Dermis blood vessel endothelial cell (primary cell): ENCODE measurements at regions not wholly inside any gene's neighbourhood (a gene's known extent, or its start where the extent isn't known, plus 50 kb on each side); places are given as distances from the start of the nearest gene placed in this dataset.
"Not testable (repeated sequence)": the region's sequence is repeated elsewhere in the genome, so short reads cannot be mapped to it uniquely, and the experiment has no call there.

Source experiments
- DNase-seq: peaks from one replicate; pipeline ENCODE4 v3.0.0; 2010

DNA sequence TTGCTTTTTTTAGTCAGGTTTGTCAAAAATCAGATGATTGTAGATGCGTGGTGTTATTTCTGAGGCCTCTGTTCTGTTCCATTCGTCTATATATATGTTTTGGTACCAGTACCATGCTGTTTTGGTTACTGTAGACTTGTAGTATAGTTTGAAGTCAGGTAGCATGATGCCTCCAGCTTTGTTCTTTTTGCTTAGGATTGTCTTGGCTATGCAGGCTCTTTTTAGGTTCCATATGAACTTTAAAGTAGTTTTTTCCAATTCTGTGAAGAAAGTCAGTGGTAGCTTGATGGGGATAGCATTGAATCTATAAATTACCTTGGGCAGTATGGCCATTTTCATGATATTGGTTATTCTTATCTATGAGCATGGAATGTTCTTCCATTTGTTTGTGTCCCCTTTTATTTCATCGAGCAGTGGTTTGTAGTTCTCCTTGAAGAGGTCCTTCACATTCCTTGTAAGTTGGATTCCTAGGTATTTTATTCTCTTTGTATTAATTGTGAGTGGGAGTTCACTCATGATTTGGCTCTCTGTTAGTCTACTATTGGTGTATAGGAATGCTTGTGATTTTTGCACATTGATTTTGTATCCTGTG, 70.1 kb upstream of the TOP3B start:
- DNase-seq: not testable (repeated sequence)

DNA sequence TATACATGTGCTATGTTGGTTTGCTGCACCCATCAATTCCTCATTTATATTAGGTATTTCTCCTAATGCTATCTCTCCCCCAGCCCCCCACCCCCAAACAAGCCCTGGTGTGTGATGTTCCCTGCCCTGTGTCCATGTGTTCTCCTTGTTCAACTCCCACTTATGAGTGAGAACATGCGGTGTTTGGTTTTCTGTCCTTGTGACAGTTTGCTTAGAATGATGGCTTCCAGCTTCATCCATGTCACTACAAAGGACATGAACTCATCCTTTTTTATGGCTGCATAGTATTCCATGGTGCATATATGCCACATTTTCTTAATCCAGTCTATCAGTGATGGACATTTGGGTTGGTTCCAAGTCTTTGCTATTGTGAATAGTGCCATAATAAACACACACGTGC, 68.4 kb upstream of the TOP3B start:
- DNase-seq: not testable (repeated sequence)

DNA sequence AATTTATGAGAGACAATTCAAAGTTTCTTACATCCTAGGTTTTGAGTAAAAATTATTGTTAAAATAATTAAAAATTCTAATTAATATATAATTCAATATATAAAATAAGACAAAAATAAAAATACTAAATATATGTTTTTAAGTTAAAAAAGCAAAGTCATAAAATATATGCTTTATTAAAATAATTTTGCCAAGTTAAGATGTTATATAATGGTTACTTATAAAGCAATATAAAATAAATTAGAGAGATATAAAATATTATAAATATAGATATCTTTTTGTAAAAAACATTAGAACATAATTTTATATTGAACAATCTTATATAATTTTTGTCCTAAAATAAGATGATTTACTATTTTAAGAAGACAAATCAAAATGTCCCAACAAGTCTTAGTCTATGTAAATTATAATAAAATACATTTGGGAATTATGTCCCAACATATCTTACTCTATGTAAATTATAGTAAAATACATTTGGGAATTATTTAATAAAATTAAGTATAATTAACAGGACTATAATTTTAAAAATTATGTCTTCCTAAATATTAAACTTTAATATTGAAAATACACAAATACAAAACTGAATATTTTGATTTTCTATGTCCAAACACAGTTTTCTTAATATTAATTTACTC, 67.7 kb upstream of the TOP3B start:
- DNase-seq: no peak

DNA sequence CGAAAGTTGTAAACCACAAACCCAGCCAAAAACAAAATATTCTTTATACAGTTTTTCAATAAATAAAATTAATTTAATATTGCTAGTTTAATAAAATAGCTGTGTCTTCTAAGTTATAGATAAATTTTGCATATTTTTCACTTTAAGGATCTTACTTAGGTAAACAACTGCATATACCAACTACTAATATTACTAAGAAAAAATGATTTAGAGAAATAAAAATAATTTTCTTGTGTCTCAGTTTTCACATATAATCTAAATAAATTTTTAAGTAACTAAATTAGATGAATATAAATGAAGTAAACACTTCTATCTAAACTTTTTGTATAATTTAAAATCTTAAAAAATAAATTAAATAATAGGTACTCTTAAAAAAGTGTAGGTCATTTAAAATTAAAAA, 67.1 kb upstream of the TOP3B start:
- no peak for DNase-seq

GRCh38 chr22:22048981-22049531, 66.5 kb upstream of the TOP3B start:
- DNase-seq: no peak

- no peak for DNase-seq
Observed at GRCh38 chr22:22048318-22048942, 65.8 kb upstream of the TOP3B start.

DNA sequence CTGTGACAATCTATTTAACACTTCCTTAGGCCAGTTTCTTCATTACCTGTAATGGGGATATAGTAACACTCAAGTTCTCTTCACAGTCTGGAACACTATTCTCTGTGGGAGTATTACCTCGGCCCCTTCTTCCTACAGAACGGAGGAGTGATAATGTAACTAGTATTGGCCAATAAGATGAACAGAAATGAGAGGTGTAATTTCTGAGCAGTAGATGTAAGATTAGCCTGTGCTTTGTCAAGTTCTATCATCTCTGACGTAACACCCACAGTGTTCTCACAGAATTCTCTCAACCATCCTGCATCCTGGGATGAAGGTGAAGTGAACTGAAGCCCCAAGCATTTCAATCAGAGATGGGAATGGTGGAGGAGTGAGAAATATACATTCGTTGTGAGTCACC, 65.2 kb upstream of the TOP3B start:
- DNase-seq: no peak

GRCh38 chr22:22047266-22047665, 64.7 kb upstream of the TOP3B start:
- no peak for DNase-seq

- DNase-seq: no peak
Observed at GRCh38 chr22:22046370-22046769, 63.8 kb upstream of the TOP3B start.

GRCh38 chr22:22045571-22046335, 63.2 kb upstream of the TOP3B start:
- no peak for DNase-seq

GRCh38 chr22:22044153-22044552, 61.6 kb upstream of the TOP3B start:
- no peak for DNase-seq

DNA sequence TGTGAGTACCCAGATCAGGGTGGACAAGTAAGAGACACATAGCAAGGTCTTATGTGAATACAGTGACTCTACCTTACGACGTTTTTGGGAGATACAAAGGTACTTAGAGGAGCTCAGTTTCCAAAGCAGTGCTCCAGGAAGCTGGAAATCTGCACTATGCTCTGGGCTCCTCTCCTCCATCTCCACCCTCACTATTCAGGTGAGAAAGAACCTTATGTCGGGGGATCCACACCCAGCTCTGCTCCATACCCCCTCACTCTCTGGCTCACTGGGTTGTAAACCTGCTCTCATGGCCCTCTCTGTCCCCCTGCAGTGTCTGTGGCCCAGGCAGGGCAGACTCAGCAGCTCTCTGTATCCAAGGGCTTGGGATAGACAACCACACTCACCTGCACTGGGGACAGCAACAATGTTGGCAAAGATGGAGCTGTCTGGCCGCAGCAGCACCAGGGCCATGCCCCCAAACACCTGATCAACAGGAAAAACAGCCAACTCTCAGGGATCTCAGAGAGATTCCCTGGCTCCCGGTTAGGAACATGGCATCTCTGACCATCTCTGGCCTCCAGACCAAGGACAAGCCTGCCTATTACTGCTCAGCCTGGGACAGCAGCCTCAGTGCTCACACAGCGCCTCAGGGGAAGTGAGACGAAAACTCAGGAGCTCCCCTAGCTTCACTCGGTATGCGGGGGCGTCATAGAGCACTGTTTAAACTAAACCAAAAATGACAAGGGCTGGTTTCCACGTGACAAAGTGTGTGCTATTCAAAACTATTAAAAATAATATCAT, 60.9 kb upstream of the TOP3B start:
- DNase-seq: no peak

- no peak for DNase-seq
Observed at GRCh38 chr22:22042599-22043295, 60.2 kb upstream of the TOP3B start.

GRCh38 chr22:22042009-22042408, 59.4 kb upstream of the TOP3B start:
- no peak for DNase-seq

- no peak for DNase-seq
Observed at GRCh38 chr22:22040908-22041307, 58.3 kb upstream of the TOP3B start.

- DNase-seq: no peak
Observed at GRCh38 chr22:22040472-22040871, 57.9 kb upstream of the TOP3B start.

- no peak for DNase-seq
Observed at GRCh38 chr22:22039286-22040074, 56.9 kb upstream of the TOP3B start.

- DNase-seq: no peak
Observed at GRCh38 chr22:22038178-22038880, 55.7 kb upstream of the TOP3B start.

DNA sequence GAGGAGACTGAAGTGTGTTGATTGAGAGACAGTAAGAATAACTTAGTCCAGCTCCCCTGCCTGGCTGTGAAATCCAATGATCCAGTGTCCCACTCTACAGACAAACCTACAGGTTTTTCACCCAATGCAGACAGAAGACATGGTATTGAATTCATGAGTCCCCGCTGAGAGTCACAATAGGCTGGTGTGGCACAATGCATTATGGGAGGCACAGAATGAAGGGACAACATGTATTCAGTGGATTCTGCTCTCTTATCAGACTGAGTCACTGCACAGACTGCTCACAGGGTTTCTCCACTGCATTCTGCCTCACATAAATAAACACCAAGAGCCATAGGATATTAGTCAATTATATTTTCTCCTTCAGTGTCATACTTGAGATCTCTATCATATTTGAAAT, 55.2 kb upstream of the TOP3B start:
- DNase-seq: peak; percentile 24

DNA sequence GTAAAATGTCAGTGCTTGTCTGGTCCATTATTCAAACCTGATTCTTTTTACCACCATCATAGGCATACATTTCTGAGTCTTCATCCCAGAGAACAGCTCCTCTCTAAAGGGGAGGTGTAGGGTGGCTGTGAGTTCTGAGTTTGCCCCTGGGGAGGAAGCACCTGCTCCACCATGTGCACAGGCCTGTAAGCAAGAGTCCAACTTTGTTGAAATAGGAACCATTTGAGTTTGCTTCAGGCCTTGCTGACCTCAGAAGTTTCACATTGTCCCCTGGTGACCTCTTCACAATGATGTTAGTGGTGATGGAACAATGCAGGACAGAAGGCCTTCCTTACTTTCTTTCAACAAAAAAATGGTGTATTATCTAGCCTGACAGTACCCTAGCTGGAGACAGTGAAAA, 54.6 kb upstream of the TOP3B start:
- DNase-seq: peak; percentile 51
